DMS153 (cell line): ENCODE measurements at regions not wholly inside any gene's neighbourhood (a gene's known extent, or its start where the extent isn't known, plus 50 kb on each side); places are given as distances from the start of the nearest gene placed in this dataset.
A peak's percentile ranks its signal among the peaks of the same experiment; 100 is the strongest.
"Not testable (repeated sequence)": the region's sequence is repeated elsewhere in the genome, so short reads cannot be mapped to it uniquely, and the experiment has no call there.

ENCODE experiments used
- DNase-seq: peaks from one replicate; lab custom pipeline; 2025; lab: John Stamatoyannopoulos, UW

DNA sequence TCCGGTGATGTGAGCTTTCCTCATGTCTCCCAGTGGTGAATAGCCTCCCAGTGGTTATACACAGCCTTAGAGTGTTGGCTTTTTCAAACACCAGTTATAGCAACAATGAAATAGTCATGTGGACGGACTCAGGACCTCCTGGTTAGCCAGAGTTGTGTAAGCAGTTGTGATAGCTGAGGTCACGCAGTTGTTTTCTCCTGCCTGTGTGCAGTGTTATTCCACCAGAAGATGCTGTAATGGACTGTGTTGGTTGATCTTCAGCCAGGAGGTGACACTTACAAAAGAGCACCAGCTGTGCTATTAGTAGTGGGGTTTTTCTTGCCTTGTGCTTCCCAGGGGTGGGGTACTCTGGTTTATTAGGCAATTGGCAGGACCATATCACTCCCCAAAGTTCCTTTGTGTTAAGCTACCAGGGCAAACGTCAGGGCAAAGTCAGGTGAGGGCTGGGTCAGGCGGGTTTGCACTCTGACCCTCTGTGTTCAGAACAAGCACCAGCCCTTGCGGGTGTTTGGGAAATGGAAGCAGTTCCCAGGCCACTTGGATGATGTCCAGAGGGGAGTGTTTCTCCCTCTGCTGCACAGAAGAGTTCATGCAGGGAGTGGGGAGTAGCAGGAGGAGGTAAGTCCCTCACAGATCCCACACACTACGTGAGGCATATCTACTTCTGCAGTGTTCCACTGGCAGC lies 252.6 kb downstream of the TMEM47 start:
- DNase-seq: no peak

DNA sequence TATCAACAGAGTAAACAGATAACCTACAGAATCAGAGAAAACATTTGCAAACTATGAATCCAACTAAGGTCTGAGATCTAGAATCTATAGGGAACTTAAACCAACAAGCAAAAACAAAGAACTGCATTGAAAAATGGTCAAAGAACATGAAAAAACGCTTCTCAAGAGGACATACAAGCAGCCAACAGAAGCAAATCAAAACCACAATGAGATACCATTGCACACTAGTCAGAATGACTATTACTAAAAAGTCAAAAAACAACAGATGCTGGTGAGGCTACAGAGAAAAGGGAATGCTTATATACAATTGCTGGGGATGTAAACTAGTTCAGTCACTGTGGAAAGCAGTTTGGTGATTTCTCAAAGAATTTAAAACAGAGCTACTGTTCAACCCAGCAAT lies 255.7 kb downstream of the TMEM47 start:
- no peak for DNase-seq

DNA sequence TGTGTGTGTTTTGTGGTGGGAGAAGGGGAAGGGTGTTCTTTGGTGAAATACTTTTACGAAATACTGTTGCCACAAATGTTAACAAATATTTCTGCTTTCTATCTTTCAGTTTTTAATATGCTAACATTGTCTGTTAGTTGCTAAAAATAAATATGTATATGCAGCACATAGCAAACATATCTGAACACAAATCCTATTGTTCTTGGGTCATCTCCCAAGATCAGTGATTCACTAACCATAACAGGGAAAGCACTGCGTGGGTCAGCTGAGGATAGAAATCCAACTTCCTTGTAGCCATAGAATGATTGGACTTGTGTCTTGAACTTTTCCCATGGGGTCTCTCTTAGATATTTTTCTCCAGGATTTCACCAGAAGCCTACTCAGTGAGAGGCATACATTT lies 250.3 kb upstream of the FAM47A start:
- DNase-seq: no peak

DNA sequence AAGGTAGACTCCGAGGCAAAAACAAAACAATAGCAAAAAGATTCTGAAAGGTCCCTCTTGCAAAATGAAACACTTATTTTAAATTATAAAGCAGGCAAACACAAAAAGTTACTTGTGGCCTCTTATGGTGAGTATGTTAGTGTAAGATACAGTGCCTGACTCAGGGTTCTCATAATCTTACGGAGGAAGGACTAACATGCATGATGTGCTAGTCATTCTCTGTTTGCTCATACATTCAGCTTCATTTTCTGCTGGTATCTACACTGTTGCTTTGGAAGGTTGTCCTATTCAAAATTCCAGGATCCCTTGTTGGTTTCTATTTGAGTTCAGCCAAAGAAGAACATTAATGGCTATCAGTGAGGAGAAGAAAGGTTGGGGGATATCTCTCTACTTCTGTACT lies 249.1 kb upstream of the FAM47A start:
- no peak for DNase-seq

DNA sequence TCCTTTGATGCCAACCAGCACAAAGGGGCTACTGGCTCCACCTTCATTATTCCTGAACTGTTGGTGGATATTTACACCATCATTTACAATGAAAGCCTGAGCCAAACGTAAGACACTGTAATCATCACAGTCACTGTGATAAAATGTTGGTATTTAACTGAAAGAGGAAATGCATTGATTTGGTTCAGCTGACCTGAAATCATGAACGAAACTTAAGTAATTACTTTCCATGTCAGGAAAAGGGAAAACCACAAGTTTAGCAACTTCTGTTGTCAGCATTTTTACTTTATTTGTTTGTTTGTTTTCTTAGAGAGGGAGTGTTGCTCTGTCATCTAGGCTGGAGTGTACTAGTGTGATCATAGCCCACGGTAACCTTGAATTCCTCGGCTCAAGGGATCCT lies 247.8 kb upstream of the FAM47A start:
- no peak for DNase-seq

DNA sequence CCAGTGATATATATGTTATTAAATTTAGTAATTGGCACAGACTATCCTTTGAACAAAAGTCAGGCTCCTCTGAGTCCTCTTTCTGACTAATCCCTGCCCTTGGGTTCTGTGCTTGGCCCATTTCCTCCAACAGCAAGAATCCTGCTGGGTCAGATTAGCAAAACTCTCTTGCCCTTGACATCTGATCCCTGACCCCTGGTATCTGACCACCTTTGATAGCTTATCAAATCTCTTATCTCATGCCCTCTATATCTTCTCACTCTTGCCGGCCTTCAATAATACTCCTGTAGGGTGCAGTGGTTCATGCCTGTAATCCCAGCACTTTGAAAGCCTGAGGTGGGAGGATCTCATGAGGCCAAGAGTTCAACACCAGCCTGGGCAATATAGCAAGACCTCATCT lies 245.5 kb upstream of the FAM47A start:
- no peak for DNase-seq

DNA sequence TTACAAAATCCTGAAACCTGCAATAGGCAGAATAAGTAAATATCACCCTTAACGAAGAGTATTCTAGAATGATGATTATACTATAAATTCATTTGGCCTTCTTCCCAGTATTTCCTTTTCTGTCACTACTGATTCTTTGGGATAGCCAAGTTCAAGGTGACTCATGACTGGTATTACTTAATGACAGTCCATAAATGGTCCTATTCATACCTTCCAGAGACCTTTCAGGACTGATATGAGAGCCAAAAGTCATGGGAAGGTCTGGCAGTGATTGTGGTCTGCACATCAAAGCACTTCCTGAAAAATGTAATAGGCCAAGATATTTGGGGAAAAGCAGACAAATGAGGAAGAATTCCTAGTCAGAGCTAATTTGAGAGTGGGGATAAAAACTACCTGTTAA lies 239.6 kb upstream of the FAM47A start:
- DNase-seq: no peak

DNA sequence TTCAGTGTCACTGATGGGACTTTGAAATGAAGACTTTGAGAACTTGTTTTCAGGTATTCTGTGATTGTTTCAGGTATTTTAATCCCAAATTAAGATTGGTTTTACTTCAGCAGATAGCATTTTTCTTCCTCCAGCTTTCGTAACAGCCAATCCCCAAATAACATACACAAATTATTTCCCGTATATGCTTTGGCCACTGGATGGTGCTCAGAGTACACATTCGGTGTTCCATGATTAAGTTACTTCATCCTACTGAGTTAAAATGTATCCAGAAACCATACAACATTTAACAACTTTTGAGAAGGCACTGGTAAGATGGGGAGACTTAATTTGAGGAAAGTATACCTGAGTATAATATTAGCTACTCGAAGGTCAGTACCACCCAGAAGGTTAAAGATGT lies 233.4 kb upstream of the FAM47A start:
- DNase-seq: no peak

DNA sequence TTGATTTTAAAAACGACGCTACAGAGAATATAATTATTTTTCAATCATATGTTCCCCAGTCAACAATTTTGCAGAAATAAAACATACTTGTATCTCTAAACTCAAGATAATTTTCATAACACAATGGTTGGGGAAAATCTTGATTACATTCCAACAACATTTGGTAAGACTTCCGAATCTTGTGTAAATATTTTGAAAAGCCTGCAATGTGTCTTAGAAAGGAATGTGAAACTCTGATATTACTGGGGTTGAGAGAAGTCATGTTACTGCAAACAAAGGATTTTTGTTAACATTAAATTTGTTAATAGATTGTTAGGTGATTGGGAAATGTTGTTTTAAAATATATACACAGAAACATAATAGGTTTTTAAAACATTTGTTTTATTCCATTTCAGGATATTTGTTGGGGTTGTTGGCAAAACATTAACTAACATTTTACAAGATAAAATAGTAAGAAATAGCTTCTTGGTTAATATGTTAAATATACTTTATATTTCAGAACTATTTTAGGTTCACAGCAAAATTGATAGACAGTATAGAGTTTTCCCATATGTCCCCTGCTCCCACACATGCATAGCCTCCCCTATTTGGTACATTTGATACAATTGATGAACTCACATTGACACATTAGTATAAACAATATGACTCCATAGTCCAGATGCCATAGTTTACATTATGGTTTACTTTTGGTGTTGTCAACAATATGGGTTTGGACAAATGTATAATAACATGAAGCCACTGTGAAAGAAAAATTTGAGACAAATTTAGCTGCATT lies 218.6 kb upstream of the FAM47A start:
- no peak for DNase-seq

DNA sequence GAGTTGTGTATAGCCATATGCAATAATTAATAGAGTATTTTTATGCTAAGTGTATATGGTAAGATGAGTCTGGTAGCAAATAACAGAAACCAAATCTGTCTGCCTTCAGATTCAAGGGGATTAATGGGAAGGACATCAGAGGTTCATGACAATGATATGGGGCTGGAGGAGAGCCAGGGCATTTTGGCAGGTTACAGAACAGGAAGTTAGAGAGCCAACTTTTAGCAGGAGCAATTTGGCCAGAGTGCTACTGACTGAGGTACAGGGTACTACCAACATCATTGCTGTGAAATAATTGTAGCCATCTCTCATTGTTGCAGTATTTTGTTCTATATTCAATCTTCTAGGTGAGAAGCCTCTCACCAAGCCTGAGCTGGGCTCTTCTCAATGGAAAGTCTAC lies 210.9 kb upstream of the FAM47A start:
- DNase-seq: no peak

DNA sequence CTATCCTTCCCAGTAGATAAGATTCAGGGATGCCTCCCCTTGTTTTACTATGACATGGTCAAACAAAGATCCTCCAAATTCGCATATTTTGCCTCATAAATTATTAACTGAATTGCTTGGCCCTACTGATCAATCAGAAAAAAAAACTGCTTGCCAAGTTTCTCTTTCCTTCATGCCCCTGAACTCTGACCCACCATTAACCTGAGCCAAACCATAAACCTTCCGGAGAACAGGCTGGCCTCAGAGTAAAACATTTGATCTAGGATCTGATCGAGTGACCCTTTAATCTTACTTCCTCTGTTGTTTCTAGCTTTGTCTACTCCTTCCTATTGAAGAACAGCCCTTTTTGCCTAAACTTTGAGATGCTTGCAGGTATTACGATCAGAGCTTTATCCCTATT lies 209.7 kb upstream of the FAM47A start:
- DNase-seq: no peak

DNA sequence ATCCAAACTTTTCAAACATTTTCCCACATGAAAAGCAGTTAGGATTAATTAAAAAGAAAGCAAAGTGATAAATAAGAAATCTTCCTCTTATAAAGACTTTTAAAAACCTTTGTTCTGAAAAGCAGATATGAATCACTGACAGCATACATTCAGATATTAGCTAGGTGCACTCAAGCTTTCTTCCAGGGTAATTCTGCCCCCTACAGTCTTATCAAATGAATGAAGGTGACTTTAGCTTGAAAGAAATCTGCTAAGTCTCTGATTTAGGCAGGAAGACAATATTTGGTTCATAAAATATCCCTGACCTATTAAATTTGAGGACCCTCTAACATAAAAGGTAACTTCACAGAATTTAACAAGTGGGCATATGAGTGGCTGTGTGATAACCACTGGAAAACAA lies 209.1 kb upstream of the FAM47A start:
- DNase-seq: no peak

DNA sequence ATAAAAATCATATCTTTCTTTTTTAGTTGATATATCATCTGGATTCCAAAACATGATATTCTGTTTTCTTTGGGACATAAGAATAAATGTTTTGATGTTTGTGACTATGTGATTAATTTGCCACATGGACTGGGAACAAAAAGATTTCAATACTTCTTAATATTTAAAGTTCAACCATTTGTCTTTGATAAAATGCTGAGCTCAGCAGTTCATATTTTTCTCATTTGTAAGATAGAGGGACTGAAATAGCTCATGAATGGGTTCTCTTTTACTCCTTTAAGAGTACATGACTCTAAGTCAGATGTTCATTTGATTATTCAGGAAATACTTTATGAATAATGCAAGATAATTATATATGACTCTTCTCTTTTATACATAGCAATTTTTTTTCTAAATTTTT lies 205.9 kb upstream of the FAM47A start:
- no peak for DNase-seq

DNA sequence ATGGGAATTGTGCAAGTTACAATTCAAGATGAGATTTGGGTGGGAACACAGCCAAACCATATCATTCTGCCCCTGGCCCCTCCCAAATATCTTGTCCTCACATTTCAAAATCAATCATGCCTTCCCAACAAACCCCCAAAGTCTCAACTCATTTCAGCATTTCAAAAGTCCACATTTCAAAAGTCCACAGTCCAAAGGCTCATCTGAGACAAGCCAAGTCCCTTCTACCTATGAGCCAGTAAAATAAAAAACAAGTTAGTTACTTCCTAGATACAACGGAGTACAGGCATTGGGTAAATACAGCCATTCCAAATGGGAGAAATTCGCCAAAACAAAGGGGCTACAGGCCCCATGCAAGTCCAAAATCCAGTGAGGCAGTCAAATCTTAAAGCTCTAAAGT lies 203.3 kb upstream of the FAM47A start:
- DNase-seq: not testable (repeated sequence)

DNA sequence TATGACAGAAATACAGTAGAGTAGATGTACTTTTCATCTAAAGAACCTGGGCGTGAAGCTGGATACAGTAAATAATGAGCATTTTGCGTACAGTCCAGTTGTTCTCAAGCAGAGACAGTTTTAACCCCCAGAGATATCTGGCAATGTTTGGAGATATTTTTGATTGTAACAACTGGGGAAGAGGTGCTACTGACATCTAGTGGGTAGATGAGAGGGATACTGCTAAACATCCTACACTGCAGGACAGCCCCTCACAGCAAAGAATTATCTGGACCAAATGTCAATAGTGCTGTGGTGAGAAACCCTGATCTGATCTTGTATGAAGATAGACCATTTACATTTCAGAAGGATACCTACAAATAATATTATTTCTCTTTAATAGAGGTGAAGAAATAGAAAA lies 200.2 kb upstream of the FAM47A start:
- DNase-seq: no peak

DNA sequence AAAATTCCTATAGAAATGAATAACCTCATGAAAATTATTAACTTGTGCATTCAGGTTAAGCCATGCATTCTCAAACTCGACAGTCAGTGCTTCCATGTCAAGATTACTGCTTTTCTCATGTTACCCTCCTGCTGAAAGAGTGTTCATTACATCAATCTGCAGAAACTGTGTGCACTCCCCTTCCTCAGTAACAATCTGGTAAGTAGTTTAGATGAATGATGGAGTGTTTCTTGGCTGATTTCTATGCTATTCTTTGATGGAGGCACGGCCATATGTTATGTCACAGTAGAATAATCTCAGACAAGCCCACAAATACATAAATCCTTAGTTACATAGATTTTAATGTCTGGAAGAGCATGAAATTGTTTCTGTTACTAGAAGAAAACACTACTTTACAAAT lies 193.3 kb upstream of the FAM47A start:
- DNase-seq: no peak

DNA sequence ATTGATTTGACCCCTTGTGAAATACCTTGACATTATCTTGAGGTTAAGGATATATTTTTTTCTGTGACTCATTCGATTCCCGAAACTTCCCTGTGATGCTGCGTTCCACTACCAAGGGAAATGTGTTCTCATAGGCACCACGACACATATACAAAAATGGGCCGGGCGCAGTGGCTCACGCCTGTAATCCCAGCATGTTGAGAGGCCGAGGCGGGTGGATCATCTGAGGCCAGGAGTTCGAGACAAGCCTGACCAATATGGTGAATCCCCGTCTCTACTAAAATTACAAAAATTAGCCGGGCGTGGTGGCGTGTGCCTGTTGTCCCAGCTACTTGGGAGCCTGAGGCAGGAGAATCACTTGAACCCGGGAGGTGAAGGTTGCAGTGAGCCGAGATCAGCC lies 188.3 kb upstream of the FAM47A start:
- not testable (repeated sequence) for DNase-seq

DNA sequence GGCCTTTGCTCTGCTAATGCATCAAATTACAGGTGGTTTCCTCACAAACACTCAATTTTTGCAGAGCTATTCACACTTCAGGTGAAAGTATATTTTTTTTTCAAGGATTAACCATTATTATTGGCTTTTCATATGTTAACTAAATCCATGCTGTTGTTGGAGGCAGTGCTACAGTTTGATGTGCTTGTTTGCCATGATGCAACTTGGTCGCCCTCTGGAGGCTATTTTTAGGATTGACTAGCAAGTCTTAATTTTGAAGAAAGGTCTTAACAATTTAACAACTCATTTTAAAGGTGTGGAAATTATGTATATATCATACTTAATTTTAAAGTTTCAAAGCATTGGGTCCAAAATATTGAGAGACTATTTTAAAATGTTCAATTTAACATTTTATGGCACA lies 168.8 kb upstream of the FAM47A start:
- DNase-seq: no peak

DNA sequence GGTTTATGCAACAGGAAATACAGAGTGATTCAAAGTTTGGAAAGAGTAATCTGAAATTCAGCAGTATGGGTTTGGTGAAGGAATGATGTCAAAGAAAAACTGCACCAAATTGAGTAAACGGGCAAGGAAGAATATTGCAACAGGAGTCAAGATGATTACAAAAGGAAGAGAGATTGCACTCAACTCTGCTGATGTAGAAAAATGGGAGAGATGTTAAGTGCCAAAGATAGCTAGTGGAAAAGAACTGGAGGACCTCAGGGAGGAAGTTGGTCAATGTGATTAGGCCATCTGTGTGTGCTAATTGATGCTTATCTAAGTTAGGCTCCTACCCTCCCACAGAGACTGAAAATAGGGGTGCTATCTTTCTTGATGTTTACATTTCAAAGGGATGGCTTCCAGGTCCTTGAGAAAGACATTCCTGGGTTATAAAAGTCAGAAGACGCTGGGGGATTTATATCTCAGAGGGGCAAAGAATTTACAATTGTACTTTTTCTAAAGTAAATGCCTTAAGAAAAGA lies 167.4 kb upstream of the FAM47A start:
- no peak for DNase-seq

DNA sequence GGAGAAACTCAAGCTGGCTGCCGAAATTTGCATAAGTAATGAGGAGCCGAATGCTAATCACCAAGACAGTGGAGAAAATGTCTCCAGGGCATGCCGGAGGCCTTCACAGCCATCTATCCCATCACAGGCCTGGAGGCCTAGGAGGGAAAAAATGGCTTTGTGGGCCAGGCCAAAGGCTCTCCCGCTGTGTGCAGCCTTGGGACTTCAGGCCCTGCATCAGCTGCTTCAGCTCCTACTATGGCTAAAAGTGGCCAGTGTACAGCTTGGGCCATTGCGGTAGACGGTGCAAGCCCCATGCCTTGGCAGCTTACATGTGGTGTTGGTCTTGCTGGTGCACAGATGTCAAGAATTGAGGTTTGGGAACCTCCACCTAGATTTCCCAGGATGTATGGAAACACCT lies 162.6 kb upstream of the FAM47A start:
- no peak for DNase-seq

DNA sequence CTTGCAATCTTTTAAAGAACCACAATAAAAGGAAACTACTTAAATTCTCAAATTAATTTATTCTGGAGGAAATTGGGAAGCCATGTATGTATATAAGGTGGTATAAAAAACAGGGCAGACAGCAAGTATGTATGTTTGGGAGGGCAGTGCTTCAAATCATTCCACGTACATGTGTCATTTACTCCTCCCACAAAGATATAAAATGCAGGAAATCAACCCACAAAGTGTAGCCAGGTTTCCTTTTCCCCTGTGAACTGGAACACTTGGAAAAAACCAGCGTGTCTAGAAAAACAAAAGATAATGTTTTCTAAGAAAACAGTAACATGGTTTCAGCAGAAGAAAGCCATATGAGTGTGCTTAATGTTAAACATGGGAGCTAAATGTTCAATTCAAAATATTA lies 156.7 kb upstream of the FAM47A start:
- no peak for DNase-seq

DNA sequence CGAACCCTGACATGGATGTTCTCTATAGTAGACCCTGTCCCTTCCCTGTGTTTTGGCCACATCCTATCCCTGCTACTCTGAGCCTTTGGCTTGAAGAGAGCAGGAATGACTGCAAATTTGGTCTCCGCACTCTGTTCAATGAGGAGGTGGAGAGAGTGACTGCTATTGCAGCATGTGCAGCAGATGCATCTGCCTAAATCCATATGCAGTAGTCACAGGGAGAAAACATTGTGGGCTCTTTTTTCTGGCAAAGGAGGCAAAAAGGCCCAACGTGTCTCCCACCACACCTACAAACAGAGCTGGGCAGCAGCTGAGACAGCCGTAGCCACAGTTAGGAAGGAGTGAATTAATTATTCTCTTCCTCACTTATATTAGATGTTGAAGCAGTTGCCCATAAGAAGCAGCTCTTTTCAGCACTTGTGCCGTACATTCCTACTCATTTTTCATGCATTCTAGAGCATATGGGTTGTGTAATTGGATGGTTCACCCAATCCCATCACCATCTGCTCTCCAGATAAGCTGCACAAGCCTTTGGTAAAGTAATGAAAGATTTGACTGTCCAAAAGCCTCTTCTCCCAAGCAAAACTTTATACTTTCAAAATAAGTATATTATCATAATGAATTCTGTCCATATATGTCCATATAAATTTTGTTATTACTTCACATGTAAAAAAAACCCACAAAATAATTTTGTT lies 147.9 kb upstream of the FAM47A start:
- DNase-seq: no peak

DNA sequence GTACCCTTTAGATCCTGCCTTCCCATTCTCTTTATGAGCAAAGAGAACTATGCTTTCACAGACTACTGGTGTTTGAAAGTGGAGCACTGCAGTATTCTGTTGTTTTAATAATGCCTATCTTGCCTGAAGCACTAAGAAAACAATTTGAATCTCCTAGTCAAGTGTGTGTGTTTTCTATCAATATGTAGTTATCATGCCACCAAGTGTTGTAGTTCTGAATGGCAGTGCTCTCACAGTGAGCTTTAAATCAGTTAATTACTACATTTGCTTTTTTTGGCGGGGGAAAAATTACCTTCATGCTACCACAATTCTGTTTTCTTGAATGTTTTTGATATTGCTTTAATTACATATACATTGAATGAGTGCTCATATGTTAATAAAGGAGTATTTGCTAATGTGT lies 143.6 kb upstream of the FAM47A start:
- DNase-seq: peak; percentile 10
